ENCODE measurements at regions not wholly inside any gene's neighbourhood (a gene's known extent, or its start where the extent isn't known, plus 50 kb on each side); places are given as distances from the start of the nearest gene placed in this dataset.

DNA sequence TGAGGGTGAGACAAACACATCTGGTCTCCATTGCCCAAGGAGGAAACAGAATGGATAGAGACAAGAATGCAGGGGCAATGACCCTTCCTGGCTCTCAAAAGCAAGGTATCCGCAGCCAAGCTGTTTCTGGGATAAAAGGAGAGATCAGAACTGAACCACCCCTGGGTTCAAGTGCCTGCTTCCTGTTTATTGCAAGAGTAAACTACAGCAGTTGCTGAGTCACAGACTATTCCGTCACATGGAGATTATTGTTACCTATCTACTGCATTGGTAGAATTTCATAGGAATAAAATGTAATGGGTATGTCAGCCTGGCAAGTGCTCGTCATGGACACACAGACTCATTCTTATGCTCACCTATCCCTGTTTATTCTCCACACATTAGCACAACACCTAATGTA, 821.6 kb downstream of the GRID1 start:
- TF ChIP-seq, protein P1, sequence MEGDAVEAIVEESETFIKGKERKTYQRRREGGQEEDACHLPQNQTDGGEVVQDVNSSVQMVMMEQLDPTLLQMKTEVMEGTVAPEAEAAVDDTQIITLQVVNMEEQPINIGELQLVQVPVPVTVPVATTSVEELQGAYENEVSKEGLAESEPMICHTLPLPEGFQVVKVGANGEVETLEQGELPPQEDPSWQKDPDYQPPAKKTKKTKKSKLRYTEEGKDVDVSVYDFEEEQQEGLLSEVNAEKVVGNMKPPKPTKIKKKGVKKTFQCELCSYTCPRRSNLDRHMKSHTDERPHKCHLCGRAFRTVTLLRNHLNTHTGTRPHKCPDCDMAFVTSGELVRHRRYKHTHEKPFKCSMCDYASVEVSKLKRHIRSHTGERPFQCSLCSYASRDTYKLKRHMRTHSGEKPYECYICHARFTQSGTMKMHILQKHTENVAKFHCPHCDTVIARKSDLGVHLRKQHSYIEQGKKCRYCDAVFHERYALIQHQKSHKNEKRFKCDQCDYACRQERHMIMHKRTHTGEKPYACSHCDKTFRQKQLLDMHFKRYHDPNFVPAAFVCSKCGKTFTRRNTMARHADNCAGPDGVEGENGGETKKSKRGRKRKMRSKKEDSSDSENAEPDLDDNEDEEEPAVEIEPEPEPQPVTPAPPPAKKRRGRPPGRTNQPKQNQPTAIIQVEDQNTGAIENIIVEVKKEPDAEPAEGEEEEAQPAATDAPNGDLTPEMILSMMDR (IDR thresholded peaks at IDR 0.05), result no peak
- no peak for TF ChIP-seq POLR2AphosphoS5 (IDR thresholded peaks at IDR 0.05)
- no peak for TF ChIP-seq POLR2A (IDR thresholded peaks at IDR 0.05)
- TF ChIP-seq EP300 (IDR thresholded peaks at IDR 0.05; ENCODE audit: low read depth), result no peak

All from transverse colon (tissue), 4 donors.